ENCODE measurements at regions not wholly inside any gene's neighbourhood (a gene's known extent, or its start where the extent isn't known, plus 50 kb on each side); places are given as distances from the start of the nearest gene placed in this dataset.

- peak in 2 of 14 donors; percentile 3 to 21 for DNase-seq
Observed at GRCh38 chrX:149274516-149275105, 230.5 kb downstream of the IDS start.

DNA sequence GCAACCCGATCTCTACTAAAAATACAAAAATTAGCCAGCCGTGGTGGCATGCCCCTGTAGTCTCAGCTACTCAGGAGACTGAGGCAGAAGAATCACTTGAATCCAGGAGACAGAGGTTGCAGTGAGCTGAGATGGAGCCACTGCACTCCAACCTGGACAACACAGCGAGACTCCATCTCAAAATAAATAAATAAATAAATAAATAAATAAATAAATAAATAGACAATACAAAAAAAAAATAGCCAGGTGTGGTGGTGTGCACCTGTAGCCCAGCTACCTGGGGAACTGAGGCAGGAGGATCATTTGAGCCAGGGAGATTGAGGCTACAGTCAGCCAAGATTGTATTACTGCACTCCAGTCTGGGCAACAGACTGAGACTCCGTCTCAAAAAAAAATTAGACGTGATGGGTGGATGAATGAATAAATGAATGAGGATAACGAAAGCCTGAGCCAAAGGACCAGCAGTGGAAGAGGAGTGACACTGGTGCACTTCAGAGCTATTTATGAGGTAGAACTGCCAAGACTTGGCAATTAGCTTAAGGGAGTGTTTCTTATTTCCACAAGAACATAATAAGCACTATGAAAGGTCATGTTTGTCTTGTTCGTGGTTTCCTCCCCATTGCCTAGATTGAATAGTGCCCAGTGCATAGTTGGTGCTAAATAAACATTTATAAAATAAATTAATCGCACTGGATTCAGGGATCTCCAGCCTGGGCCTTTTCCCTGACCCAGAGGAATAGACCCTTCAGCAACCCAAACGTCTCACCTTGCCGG, 232.2 kb downstream of the IDS start:
- no peak for DNase-seq

GRCh38 chrX:149267878-149268813, 237.0 kb downstream of the IDS start:
- DNase-seq = no peak

GRCh38 chrX:149262086-149262485, 243.0 kb downstream of the IDS start:
- DNase-seq = no peak

DNA sequence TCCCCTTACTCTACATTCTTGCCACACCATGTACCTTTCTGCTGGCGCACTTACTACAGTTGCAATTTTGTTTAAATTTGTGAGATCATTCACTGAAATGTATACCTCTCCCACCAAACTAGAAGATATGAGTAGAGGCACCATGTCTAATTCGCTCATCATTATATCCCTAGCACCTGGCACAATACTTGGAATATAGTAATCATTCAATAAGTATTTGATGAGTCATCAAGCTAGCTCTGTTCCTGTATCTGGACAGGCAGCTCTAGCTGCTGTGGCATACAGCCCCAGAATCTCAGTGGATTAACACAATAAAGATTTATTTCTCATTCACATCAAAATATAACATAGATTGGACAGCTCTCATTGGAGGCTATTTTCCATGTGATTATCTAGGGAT, 245.9 kb downstream of the IDS start:
- DNase-seq = no peak

GRCh38 chrX:149255860-149256259, 249.2 kb downstream of the IDS start:
- DNase-seq = no peak

DNA sequence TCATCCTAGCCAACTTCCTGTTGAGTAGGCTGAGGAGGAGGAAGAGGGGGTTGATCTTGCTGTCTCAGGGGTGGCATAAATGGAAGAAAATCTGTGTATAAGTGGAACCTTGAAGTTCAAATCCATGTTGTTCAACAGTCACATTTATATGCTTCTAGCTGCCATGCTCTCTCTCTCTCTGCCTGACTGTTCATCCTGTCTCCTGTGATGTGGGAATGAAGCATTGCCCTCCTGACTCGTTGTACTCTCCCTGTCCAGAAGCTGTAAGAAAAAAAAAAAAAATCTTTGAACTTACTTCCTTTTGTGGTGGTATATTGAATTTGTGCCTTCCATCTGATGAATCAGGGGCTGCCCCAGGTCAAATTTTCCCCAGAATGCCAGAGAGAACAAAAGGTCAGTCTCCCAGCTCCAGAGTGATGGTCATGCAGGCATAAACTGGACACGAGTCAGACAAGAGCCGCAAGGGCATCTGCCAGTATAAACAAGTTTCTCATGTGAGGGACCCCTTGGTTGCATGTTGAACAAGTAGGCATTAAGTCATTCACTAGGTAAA, 257.0 kb downstream of the IDS start:
- no peak for DNase-seq

GRCh38 chrX:149230689-149231088, 274.4 kb downstream of the IDS start:
- no peak for DNase-seq

DNA sequence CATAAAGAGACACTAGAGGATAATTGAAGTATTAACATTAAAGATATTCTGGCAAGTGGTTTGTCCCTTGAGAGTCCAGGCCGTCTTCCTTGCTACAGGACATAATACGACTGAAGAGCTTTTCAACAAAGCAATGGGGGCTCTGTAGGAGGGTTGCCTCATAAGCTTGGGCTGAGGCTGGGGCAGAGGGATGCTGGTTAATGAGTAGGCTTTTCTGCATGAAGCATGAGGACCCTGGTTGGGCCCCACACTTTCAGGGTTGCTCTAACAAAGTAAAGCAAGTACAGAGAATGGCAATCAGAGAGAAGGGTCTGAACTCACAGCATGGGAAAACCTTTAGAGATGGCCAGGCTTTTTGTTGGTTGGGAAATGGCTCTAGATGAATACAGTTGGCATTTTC, 281.3 kb downstream of the IDS start:
- DNase-seq = no peak

DNA sequence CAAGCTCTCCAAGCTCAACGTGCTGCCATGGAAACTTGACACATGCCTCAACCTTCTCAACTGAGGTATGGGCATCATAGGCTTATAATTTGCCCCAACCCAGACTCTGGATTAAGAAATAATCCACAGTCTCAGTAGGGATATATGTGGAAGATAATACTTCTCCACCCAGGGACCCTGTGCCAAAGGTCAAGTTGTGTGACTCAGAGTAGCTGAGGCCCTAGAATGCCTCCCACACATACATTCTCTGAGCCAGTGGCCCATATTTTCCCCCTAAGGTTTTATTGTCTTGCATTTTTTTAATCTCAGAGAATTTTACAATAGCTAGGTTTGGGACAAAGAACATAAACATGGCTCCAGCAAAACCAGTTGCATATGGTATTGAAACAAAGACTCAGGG, 283.1 kb downstream of the IDS start:
- no peak for DNase-seq

- no peak for DNase-seq
Observed at GRCh38 chrX:149221230-149221629, 283.9 kb downstream of the IDS start.

- DNase-seq = no peak
Observed at GRCh38 chrX:149213264-149213663, 291.8 kb downstream of the IDS start.

GRCh38 chrX:149208307-149208706, 296.8 kb downstream of the IDS start:
- DNase-seq = no peak

DNA sequence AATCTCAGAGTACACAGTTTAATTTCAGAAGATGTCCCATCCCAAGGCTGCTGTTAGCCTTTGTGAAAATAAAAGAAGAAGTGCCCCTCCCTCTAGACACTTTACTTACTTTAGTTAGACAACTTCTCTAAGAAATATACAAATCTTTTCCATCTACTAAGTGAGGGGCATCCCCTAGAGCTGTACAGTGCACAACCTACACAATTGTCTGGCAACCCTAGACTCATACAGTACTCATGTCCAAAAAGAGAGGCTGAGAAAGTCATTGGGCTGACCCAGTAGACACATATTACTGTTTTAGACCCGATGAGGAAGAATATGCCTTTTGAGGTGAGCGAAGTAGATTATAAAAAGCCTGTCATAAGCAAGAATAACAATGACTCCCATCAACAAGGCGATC, 297.6 kb downstream of the IDS start:
- no peak for DNase-seq

DNA sequence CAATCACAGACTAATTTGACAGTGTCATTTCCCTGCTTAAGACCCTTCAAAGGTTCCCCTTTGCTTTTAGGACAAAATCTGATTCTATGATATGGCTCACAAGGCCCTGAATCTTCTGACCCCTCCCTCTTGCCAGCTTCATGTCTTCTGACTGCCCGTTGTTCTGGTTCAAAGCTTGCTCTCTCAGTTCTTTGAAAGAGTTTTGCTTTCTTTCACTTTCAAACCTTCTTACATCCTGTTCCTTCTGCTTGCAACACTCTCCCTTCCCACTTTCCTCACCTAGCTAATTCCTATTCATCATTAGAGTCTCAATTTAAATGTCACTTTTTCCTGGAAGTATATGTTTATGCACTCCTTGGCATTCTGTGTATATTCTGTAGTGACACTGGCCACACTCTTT, 299.2 kb downstream of the IDS start:
- DNase-seq = no peak

GRCh38 chrX:149205081-149205480, 300.0 kb downstream of the IDS start:
- DNase-seq = peak in 1 of 14 donors; percentile 0

- no peak for DNase-seq
Observed at GRCh38 chrX:149199734-149200133, 305.4 kb downstream of the IDS start.

DNA sequence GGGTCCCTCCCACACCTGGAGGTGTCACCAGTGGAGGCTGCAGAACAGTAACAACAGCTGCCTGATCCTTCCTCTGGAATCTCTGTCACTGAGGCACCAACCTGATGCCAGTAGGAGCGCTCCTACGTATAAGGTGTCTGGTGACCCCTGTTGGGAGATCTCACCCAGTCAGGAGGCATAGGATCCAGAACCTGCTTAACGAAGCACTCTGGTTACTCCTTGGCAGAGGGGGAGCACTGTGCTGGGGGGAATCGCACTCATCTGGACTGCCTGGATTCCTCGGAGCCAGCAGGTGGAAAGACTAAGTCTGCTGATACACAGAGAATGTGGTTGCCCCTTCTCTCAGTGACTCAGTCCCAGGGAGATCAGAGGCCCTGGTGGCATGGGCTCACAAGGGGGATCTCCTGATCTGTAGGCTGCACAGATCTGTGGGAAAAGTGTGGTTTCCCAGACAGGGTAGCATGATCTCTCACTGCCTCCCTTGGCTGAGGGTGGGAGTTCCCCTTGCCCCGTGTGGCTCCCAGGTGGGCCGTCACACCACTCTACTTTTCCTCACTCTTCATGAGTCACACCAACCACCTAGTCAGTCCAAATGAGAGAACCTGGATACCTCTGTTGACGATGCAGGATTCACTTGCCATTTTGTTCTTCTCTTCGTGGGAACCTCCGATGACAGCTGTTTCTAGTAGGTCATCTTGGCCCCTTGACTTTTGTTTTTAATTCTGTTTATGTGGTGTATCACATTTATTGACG, 305.9 kb downstream of the IDS start:
- no peak for DNase-seq

DNA sequence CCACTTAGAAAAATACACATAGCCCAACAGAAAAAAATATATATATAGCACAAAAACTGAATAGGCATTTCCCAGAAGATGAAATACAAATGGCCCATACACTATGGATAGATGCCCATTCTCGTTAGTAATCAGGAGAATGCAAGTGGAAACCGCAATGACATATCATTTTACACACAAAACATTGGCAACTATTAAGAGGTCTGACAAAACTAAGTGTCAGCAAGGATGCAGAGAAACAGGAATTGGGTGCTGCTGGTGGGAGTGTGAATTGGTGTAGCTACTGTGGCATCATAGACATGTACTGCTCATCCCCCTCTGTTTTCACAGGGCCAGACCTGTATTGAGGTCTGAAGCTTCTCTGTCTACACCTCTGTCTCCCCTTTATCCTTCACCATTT, 320.0 kb downstream of the IDS start:
- no peak for DNase-seq

GRCh38 chrX:149161435-149162088, 343.5 kb downstream of the IDS start:
- DNase-seq = no peak

DNA sequence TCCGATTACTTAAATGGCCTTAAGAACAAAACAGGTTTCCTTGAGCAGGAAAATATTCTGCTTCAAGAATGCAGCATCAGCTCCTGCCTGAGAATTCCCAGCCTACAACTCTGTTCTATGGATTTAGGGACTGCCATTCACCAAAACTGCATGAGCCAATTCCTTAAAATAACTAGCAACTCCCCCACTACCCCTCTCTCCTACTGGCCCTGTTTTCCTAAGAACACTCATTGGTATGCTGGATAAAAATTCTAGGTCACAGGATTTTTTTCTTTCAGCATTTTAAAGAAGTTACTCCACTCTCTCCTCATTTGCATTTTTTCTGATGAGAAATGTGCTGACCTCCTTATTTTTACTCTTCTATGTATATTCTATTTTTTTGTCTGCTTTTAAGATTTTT, 347.1 kb downstream of the IDS start:
- no peak for DNase-seq

GRCh38 chrX:149152941-149153340, 352.2 kb downstream of the IDS start:
- no peak for DNase-seq
